Ishikawa (cell line): ENCODE measurements at regions not wholly inside any gene's neighbourhood (a gene's known extent, or its start where the extent isn't known, plus 50 kb on each side); places are given as distances from the start of the nearest gene placed in this dataset.

Experiments
- CEBPB ChIP-seq: IDR thresholded peaks from 2 replicates; pipeline ENCODE4 v1.6.1; 2012
- CREB1 ChIP-seq: IDR thresholded peaks from 2 replicates; pipeline ENCODE4 v1.6.1; 2012; ENCODE audit warnings: low read depth
- EGR1 ChIP-seq: IDR thresholded peaks from 2 replicates; pipeline ENCODE4 v1.6.1; 2012
- EP300 ChIP-seq: IDR thresholded peaks from 2 replicates; pipeline ENCODE4 v1.6.1; 2012; ENCODE audit warnings: borderline replicate concordance
- FOXM1 ChIP-seq: IDR thresholded peaks from 2 replicates; pipeline ENCODE4 v1.6.1; 2012; ENCODE audit warnings: low read depth, borderline replicate concordance
- MAX ChIP-seq: IDR thresholded peaks from 2 replicates; pipeline ENCODE4 v1.6.1; 2012
- NFIC ChIP-seq: IDR thresholded peaks from 2 replicates; pipeline ENCODE4 v1.6.1; 2012
- RAD21 ChIP-seq: IDR thresholded peaks from 2 replicates; pipeline ENCODE4 v1.6.1; 2012; ENCODE audit warnings: low read depth
- REST ChIP-seq: IDR thresholded peaks from 2 replicates; pipeline ENCODE4 v1.6.1; 2012; ENCODE audit warnings: low read depth, mild to moderate bottlenecking
- TAF1 ChIP-seq: IDR thresholded peaks from 2 replicates; pipeline ENCODE4 v1.6.1; 2012; ENCODE audit warnings: low read depth, mild to moderate bottlenecking
- TEAD4 ChIP-seq: IDR thresholded peaks from 2 replicates; pipeline ENCODE4 v1.6.1; 2012
- USF1 ChIP-seq: IDR thresholded peaks from 2 replicates; pipeline ENCODE4 v1.6.1; 2012
- YY1 ChIP-seq: IDR thresholded peaks from 2 replicates; pipeline ENCODE4 v1.6.1; 2012; ENCODE audit warnings: low read depth

- TF ChIP-seq EGR1 (no peak), TAF1 (no peak), MAX (no peak), REST (no peak), EP300 (no peak), CREB1 (no peak), YY1 (no peak), FOXM1 (no peak), NFIC (no peak), TEAD4 (no peak), CEBPB (no peak), USF1 (no peak), RAD21 (no peak)
These were observed 1697.1 kb downstream of the STIM2 start for GRCh38 chr4:28557755-28558154.
